ENCODE measurements at regions not wholly inside any gene's neighbourhood (a gene's known extent, or its start where the extent isn't known, plus 50 kb on each side); places are given as distances from the start of the nearest gene placed in this dataset.

- no peak for DNase-seq (ENCODE audit: low read depth in 2 of 3, low spot score in 2 of 3)
These were observed 723.7 kb upstream of the TBX3 start for GRCh38 chr12:115407723-115408122.

- DNase-seq (ENCODE audit: low read depth in 2 of 3, low spot score in 2 of 3) = no peak
These were observed 723.1 kb upstream of the TBX3 start for GRCh38 chr12:115407036-115407435.

- DNase-seq (ENCODE audit: low read depth in 2 of 3, low spot score in 2 of 3) = no peak
These were observed 721.5 kb upstream of the TBX3 start for GRCh38 chr12:115405471-115405860.

GRCh38 chr12:115404761-115405470 lies 720.9 kb upstream of the TBX3 start:
- DNase-seq (ENCODE audit: low read depth in 2 of 3, low spot score in 2 of 3) = no peak

GRCh38 chr12:115403689-115404088 lies 719.7 kb upstream of the TBX3 start:
- no peak for DNase-seq (ENCODE audit: low read depth in 2 of 3, low spot score in 2 of 3)

- no peak for DNase-seq (ENCODE audit: low read depth in 2 of 3, low spot score in 2 of 3)
These were observed 719.3 kb upstream of the TBX3 start for GRCh38 chr12:115403253-115403652.

- no peak for DNase-seq (ENCODE audit: low read depth in 2 of 3, low spot score in 2 of 3)
These were observed 718.6 kb upstream of the TBX3 start for GRCh38 chr12:115402443-115403180.

GRCh38 chr12:115401761-115402160 lies 717.8 kb upstream of the TBX3 start:
- no peak for DNase-seq (ENCODE audit: low read depth in 2 of 3, low spot score in 2 of 3)

- no peak for DNase-seq (ENCODE audit: low read depth in 2 of 3, low spot score in 2 of 3)
These were observed 716.0 kb upstream of the TBX3 start for GRCh38 chr12:115400011-115400410.

GRCh38 chr12:115398311-115398781 lies 714.4 kb upstream of the TBX3 start:
- no peak for DNase-seq (ENCODE audit: low read depth in 2 of 3, low spot score in 2 of 3)

GRCh38 chr12:115396567-115396966 lies 712.6 kb upstream of the TBX3 start:
- no peak for DNase-seq (ENCODE audit: low read depth in 2 of 3, low spot score in 2 of 3)

- no peak for DNase-seq (ENCODE audit: low read depth in 2 of 3, low spot score in 2 of 3)
These were observed 710.7 kb upstream of the TBX3 start for GRCh38 chr12:115394496-115395220.

GRCh38 chr12:115388139-115388538 lies 704.2 kb upstream of the TBX3 start:
- no peak for DNase-seq (ENCODE audit: low read depth in 2 of 3, low spot score in 2 of 3)

GRCh38 chr12:115387467-115387901 lies 703.5 kb upstream of the TBX3 start:
- no peak for DNase-seq (ENCODE audit: low read depth in 2 of 3, low spot score in 2 of 3)

- DNase-seq (ENCODE audit: low read depth in 2 of 3, low spot score in 2 of 3) = no peak
These were observed 703.0 kb upstream of the TBX3 start for GRCh38 chr12:115386946-115387345.

- no peak for DNase-seq (ENCODE audit: low read depth in 2 of 3, low spot score in 2 of 3)
These were observed 701.2 kb upstream of the TBX3 start for GRCh38 chr12:115385141-115385540.

- no peak for DNase-seq (ENCODE audit: low read depth in 2 of 3, low spot score in 2 of 3)
These were observed 700.4 kb upstream of the TBX3 start for GRCh38 chr12:115384391-115384790.

- DNase-seq (ENCODE audit: low read depth in 2 of 3, low spot score in 2 of 3) = no peak
These were observed 699.7 kb upstream of the TBX3 start for GRCh38 chr12:115383668-115384067.

GRCh38 chr12:115382681-115383080 lies 698.7 kb upstream of the TBX3 start:
- no peak for DNase-seq (ENCODE audit: low read depth in 2 of 3, low spot score in 2 of 3)

- DNase-seq (ENCODE audit: low read depth in 2 of 3, low spot score in 2 of 3) = no peak
These were observed 696.7 kb upstream of the TBX3 start for GRCh38 chr12:115380546-115381120.

GRCh38 chr12:115378291-115378690 lies 694.3 kb upstream of the TBX3 start:
- no peak for DNase-seq (ENCODE audit: low read depth in 2 of 3, low spot score in 2 of 3)
